Activated gamma-delta T cell (primary cell): ENCODE measurements at regions not wholly inside any gene's neighbourhood (a gene's known extent, or its start where the extent isn't known, plus 50 kb on each side); places are given as distances from the start of the nearest gene placed in this dataset.
"Not testable (repeated sequence)": the region's sequence is repeated elsewhere in the genome, so short reads cannot be mapped to it uniquely, and the experiment has no call there.

Experiments used
- DNase-seq: peaks from one replicate; lab custom pipeline; 2025; lab: John Stamatoyannopoulos, UW

- DNase-seq, result no peak
These were observed 164.0 kb upstream of the PZP start for GRCh38 chr12:9372202-9372601.

GRCh38 chr12:9367828-9368227 is 159.6 kb upstream of the PZP start:
- DNase-seq, result no peak

DNA sequence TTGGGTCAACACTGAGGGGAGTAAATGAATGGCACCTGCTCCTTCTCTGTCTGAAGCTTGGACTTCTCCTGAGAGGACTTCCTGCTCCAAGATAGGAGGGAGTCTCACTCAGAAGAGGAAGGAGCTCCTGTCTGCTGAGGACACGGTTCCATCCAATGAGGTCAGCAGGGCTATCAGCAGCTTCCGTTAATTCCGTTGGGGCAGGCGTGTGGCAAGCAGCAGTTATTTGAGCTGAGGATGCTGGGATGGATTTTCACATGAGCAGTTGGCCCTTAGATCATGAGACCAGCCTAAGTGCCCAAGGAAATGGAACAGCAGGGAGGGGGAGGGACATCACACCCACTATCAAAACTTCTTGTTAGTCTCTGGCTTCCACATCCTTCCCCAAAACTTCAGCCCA is 159.0 kb upstream of the PZP start:
- no peak for DNase-seq

DNA sequence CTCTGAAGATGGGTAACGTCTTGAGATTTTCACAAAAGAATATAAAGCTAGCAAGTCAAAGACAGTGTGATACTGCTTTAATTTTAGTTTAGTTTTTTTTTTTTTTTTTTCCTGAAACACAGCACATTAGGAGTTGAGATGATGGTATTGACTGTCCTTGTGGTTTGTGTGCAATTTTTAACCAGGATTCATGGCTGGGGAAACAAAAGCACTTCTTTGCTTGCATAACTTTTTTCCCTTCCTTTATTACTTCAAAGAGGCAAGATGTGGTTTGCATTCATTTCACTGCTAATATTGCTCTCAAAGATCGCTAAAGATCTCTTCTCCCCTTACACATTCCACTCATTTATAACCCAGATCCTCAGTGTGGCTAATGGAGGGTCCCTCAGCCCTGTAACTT is 157.1 kb upstream of the PZP start:
- no peak for DNase-seq

- DNase-seq, result no peak
These were observed 156.3 kb upstream of the PZP start for GRCh38 chr12:9364224-9365176.

GRCh38 chr12:9363145-9363544 is 154.9 kb upstream of the PZP start:
- DNase-seq, result no peak

GRCh38 chr12:9361879-9362326 is 153.7 kb upstream of the PZP start:
- DNase-seq, result no peak

GRCh38 chr12:9354009-9354754 is 146.0 kb upstream of the PZP start:
- DNase-seq, result not testable (repeated sequence)

DNA sequence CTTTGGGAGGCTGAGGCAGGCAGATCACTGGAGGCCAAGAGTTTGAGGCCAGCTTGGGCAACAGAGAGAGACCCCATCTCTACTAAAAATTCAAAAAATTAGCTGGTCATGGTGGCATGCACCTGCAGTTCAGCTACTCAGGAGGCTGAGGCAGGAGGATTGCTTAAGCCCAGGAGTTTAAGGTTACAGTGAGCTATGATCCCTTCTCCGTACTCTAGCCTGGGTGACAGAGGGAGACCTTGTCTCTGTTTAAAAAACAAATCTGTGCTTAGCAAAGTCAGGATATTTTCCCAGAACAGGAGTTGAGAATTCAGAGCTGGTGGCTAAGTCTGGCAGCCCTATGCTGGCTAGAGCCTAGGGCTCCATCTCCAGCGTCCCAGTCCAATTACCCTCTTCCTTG is 142.9 kb upstream of the PZP start:
- DNase-seq, result no peak

- DNase-seq, result no peak
These were observed 142.0 kb upstream of the PZP start for GRCh38 chr12:9349888-9350885.

- DNase-seq, result no peak
These were observed 140.8 kb upstream of the PZP start for GRCh38 chr12:9348906-9349518.

DNA sequence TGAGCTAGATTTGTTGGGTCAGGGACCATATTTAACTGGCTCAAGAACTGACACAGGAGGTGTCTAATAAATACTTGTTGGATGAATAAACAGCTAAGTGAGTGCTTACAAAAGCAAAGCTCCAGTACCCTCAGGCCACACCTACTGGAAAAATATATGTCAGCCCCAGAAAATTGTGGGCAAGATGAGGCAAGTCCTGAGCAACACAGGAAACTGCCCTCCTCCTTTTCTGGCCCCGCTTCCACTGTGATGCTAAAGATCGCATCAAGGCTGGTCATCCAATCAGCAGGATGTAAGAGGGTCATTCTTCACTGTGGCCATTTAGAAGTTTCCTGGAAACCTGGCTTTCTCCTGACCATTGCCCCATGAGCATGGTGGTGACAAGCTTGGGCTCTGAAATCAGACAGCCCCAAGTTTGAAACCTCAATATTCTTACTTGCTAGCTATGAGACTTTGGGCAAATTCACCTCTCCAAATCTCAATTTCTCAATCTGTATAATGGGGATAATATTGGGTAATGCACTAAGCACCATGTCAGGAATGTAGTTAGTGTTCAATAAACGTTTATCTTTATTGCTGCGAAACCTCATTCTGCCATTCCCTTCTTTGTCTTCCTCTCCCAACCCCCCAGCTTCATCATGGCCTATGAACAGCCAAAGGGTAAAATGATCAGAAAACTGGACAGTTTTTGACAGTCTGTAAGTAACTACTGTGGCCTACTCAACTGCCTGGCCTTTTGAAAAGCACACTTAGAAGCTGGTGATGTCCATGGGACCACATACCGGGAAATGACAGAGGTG is 139.3 kb upstream of the PZP start:
- no peak for DNase-seq

GRCh38 chr12:9346866-9347327 is 138.7 kb upstream of the PZP start:
- DNase-seq, result no peak

DNA sequence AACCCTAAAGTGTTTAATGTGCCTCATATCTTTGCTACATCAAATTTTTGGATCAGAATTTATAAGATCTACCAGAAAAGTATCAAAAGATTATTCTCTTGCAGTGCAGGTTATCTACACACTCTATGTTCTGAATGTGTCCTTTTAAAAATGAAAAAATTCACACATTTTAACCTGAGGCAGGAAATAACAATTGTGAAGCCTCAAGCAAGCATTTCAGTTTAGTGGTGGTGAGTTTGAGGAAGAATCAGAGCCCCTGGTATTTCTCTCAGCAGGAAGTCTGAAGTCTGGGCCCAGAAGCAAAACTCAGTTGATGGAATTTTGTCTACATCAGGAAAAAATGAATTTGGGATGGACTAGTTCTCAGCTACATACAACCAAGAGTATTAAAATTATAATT is 137.0 kb upstream of the PZP start:
- no peak for DNase-seq

GRCh38 chr12:9344541-9344940 is 136.3 kb upstream of the PZP start:
- no peak for DNase-seq

DNA sequence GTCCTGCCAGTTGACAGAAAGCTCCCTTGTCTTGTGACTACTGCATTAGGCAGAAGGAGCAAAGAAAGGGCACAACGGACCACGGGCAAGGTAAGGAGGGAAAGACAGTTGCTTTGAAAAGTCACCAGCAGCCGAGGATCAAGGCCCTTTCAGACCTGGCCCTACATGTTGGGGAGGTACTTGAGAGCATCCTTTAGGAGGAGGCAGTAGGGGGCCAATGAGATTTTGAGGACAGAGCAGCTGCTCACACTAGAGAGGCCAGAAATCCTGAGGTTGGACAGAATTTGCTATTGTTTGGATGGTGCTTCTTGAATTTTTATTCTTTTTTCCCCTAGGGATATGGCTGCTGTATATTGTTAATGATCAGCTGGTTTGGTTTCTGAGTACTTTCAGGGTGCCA is 135.5 kb upstream of the PZP start:
- DNase-seq, result no peak

DNA sequence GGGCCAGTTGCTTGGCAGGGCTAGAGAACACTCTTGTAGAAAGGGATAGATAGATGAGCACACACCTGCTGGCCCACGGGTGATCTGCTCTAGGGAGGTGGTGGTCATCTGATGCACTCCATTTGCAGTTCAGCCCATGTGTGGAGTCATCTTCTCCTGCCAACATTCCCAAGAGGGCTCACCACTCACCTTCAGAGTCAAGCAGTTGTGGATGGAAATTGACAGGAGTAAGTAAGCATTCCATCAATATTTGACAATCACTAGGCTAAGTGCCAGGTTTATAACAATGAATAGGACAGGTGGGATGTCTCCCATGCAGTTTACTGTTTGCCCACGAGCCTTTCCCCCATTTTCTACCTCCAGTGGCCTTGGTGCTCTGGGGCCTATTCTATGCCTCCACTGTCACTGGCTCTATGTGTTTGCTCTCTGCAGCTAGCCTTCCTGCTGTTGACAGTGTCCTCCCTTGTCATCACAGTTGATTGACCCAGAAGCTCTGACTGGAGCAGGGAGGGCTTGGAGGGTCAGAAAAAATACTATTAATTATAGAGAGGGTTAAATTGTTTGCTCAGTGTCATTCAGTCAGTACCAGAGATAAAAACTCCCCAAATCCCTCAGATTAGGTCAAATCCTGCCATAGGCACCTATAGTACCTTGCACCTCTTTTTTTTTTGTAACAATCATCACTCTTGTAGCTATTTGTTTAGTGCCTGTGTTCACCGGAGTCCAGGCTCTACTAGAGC is 134.6 kb upstream of the PZP start:
- DNase-seq, result no peak

GRCh38 chr12:9341260-9341585 is 133.0 kb upstream of the PZP start:
- DNase-seq, result no peak

- DNase-seq, result no peak
These were observed 132.4 kb upstream of the PZP start for GRCh38 chr12:9340422-9341259.
